ENCODE measurements at regions not wholly inside any gene's neighbourhood (a gene's known extent, or its start where the extent isn't known, plus 50 kb on each side); places are given as distances from the start of the nearest gene placed in this dataset.

DNA sequence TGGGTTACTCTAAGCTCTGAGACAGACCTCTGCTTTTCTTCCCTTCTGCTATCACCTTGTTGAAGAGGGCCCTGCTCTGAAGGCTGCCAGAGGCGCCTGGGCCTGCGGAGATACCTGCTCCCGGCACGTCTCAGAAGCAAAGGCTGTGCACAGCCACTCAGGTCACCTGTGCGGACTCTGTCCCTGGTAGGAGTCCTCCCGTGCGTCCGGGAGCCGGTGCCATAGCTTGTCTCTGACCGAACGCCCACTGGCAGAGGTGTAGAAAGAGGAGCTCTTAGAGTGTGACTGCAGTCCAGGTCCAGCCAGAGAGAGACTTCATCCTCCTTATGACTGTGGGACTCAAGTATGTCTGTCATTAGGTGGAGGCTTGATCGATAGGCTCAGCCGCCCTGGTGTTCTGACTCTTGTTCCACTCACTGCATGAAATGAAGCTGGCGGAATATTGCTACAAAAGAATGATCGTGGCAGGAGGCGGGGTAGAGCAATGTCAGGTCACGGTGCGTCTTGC, 51.0 kb upstream of the UNC93A start:
- Histone ChIP-seq H3K4me1 (peaks cover 3% of the 10 kb centered on the region), H3K27me3 (ENCODE audit: control insufficient read depth, insufficient read depth, low read length) (no peaks in the 10 kb centered on the region), H2AFZ (no peak overlapping the region), H3K4me3 (ENCODE audit: low read depth, low read length) (no peak overlapping the region), H3K79me2 (no peaks in the 10 kb centered on the region), H3K4me2 (ENCODE audit: low read length) (no peak overlapping the region), H3K9ac (no peak overlapping the region), H3K36me3 (ENCODE audit: control insufficient read depth, insufficient read depth, low read length) (no peaks in the 10 kb centered on the region), H3K27ac (no peak overlapping the region), H3K9me3 (ENCODE audit: control insufficient read depth, low read length) (no peaks in the 10 kb centered on the region)
- TF ChIP-seq, protein P1, sequence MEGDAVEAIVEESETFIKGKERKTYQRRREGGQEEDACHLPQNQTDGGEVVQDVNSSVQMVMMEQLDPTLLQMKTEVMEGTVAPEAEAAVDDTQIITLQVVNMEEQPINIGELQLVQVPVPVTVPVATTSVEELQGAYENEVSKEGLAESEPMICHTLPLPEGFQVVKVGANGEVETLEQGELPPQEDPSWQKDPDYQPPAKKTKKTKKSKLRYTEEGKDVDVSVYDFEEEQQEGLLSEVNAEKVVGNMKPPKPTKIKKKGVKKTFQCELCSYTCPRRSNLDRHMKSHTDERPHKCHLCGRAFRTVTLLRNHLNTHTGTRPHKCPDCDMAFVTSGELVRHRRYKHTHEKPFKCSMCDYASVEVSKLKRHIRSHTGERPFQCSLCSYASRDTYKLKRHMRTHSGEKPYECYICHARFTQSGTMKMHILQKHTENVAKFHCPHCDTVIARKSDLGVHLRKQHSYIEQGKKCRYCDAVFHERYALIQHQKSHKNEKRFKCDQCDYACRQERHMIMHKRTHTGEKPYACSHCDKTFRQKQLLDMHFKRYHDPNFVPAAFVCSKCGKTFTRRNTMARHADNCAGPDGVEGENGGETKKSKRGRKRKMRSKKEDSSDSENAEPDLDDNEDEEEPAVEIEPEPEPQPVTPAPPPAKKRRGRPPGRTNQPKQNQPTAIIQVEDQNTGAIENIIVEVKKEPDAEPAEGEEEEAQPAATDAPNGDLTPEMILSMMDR (IDR thresholded peaks at IDR 0.05), result no peak

Data from parathyroid adenoma (tissue), 2 donors.